MM.1S (cell line): ENCODE measurements at regions not wholly inside any gene's neighbourhood (a gene's known extent, or its start where the extent isn't known, plus 50 kb on each side); places are given as distances from the start of the nearest gene placed in this dataset.

Experiments
- DNase-seq: peaks from one replicate; pipeline ENCODE4 v3.0.0-alpha.2; 2015
- H2AFZ ChIP-seq: fragments of 300-600 bp; sonication (generic); 2 replicates; pipeline ENCODE4 v1.6.0; 2016; ENCODE audit warnings: antibody characterized with exemption, low read length
- H3F3A ChIP-seq: fragments of 300-600 bp; sonication (generic); 2 replicates; pipeline ENCODE4 v1.6.1; 2016; ENCODE audit warnings: mild to moderate bottlenecking, antibody characterized with exemption, low read length, moderate library complexity, mixed read lengths; ENCODE audit not compliant: insufficient read depth
- H3K27ac ChIP-seq: fragments of 300-600 bp; sonication (generic); 2 replicates; pipeline ENCODE4 v1.5.1; 2016; ENCODE audit warnings: mild to moderate bottlenecking, low read length
- H3K27me3 ChIP-seq: fragments of 300-600 bp; sonication (generic); replicated peaks from 2 replicates; pipeline ENCODE4 v1.6.0; 2016; ENCODE audit warnings: low read length; ENCODE audit not compliant: insufficient read depth
- H3K36me3 ChIP-seq: fragments of 300-600 bp; sonication (generic); replicated peaks from 2 replicates; pipeline ENCODE4 v1.6.1; 2016; ENCODE audit warnings: mild to moderate bottlenecking, low read length, mixed read lengths; ENCODE audit not compliant: insufficient read depth
- H3K4me1 ChIP-seq: fragments of 300-600 bp; sonication (generic); 2 replicates; pipeline ENCODE4 v1.6.1; 2016; ENCODE audit warnings: low read length, mixed read lengths
- H3K4me2 ChIP-seq: fragments of 300-600 bp; sonication (generic); 2 replicates; pipeline ENCODE4 v1.6.0; 2016; ENCODE audit warnings: low read depth, low read length
- H3K4me3 ChIP-seq: fragments of 300-600 bp; sonication (generic); 2 replicates; pipeline ENCODE4 v1.5.1; 2016; ENCODE audit warnings: low read length, mixed read lengths
- H3K79me2 ChIP-seq: fragments of 300-600 bp; sonication (generic); 2 replicates; pipeline ENCODE4 v1.6.1; 2016; ENCODE audit warnings: mixed run types, low read length, mixed read lengths
- H3K9ac ChIP-seq: fragments of 300-600 bp; sonication (generic); 2 replicates; pipeline ENCODE4 v1.6.1; 2016; ENCODE audit warnings: low read length, mixed read lengths
- H3K9me2 ChIP-seq: fragments of 300-600 bp; sonication (generic); replicated peaks from 2 replicates; pipeline ENCODE4 v1.6.1; 2016; ENCODE audit warnings: mild to moderate bottlenecking, low read length, mixed read lengths; ENCODE audit not compliant: insufficient read depth
- H3K9me3 ChIP-seq: fragments of 300-600 bp; sonication (generic); replicated peaks from 2 replicates; pipeline ENCODE4 v1.6.1; 2016; ENCODE audit warnings: mild to moderate bottlenecking, low read length, mixed read lengths; ENCODE audit not compliant: insufficient read depth
- H4K20me1 ChIP-seq: fragments of 300-600 bp; sonication (generic); 2 replicates; pipeline ENCODE4 v1.6.1; 2016; ENCODE audit warnings: mild to moderate bottlenecking, low read length, moderate library complexity, mixed read lengths; ENCODE audit not compliant: insufficient read depth
- CTCF ChIP-seq: fragments of 300-600 bp; sonication (generic); IDR thresholded peaks from 2 replicates; pipeline ENCODE4 v1.5.1; 2016; ENCODE audit warnings: antibody characterized with exemption, low read length, mixed read lengths
- EZH2 ChIP-seq: fragments of 300-600 bp; sonication (generic); optimal IDR thresholded peaks from 2 replicates; pipeline ENCODE3; 2017; ENCODE audit warnings: low read depth, mild to moderate bottlenecking, antibody characterized with exemption, low read length, mixed read lengths
- EZH2phosphoT487 ChIP-seq: fragments of 300-600 bp; sonication (generic); IDR thresholded peaks from 2 replicates; pipeline ENCODE4 v1.6.1; 2018; ENCODE audit warnings: antibody characterized with exemption, low read length

GRCh38 chr21:27366036-27366435 lies 399.1 kb upstream of the ADAMTS5 start:
- Histone ChIP-seq H3K9ac (no peak overlapping the region), H3F3A (no peaks in the 10 kb centered on the region), H4K20me1 (no peaks in the 10 kb centered on the region), H3K4me2 (no peak overlapping the region), H3K27ac (no peak overlapping the region), H3K4me3 (no peak overlapping the region), H3K9me3 (no peaks in the 10 kb centered on the region), H3K79me2 (no peaks in the 10 kb centered on the region), H3K4me1 (no peaks in the 10 kb centered on the region), H3K36me3 (no peaks in the 10 kb centered on the region), H3K9me2 (no peaks in the 10 kb centered on the region), H2AFZ (no peak overlapping the region), H3K27me3 (no peaks in the 10 kb centered on the region)
- TF ChIP-seq EZH2 (no peak), CTCF (no peak), EZH2phosphoT487 (no peak)
- no peak for DNase-seq

GRCh38 chr21:27365394-27365793 lies 398.5 kb upstream of the ADAMTS5 start:
- H3K79me2 ChIP-seq: no peaks in the 10 kb centered on the region
- no peaks in the 10 kb centered on the region for H3K4me1 ChIP-seq
- no peaks in the 10 kb centered on the region for H3K27me3 ChIP-seq
- H3K9me3 ChIP-seq: no peaks in the 10 kb centered on the region
- no peak overlapping the region for H3K9ac ChIP-seq
- H4K20me1 ChIP-seq: no peaks in the 10 kb centered on the region
- no peaks in the 10 kb centered on the region for H3F3A ChIP-seq
- H3K27ac ChIP-seq: no peak overlapping the region
- no peak overlapping the region for H3K4me2 ChIP-seq
- no peaks in the 10 kb centered on the region for H3K36me3 ChIP-seq
- no peak for DNase-seq
- H3K9me2 ChIP-seq: no peaks in the 10 kb centered on the region
- no peak overlapping the region for H2AFZ ChIP-seq
- TF ChIP-seq CTCF: no peak
- H3K4me3 ChIP-seq: no peak overlapping the region

GRCh38 chr21:27363719-27364477 lies 397.0 kb upstream of the ADAMTS5 start:
- no peak overlapping the region for H2AFZ ChIP-seq
- H3K79me2 ChIP-seq: no peaks in the 10 kb centered on the region
- no peak overlapping the region for H3K4me2 ChIP-seq
- no peaks in the 10 kb centered on the region for H4K20me1 ChIP-seq
- DNase-seq: no peak
- no peaks in the 10 kb centered on the region for H3F3A ChIP-seq
- TF ChIP-seq CTCF: no peak
- TF ChIP-seq EZH2phosphoT487: no peak
- no peak for TF ChIP-seq EZH2
- no peaks in the 10 kb centered on the region for H3K9me3 ChIP-seq
- no peaks in the 10 kb centered on the region for H3K36me3 ChIP-seq
- no peaks in the 10 kb centered on the region for H3K9me2 ChIP-seq
- H3K27ac ChIP-seq: no peak overlapping the region
- no peaks in the 10 kb centered on the region for H3K27me3 ChIP-seq
- H3K4me3 ChIP-seq: no peak overlapping the region
- H3K4me1 ChIP-seq: no peaks in the 10 kb centered on the region
- no peak overlapping the region for H3K9ac ChIP-seq
